Mesenchymal stem cell (in vitro differentiated cells and primary cell): ENCODE measurements at regions not wholly inside any gene's neighbourhood (a gene's known extent, or its start where the extent isn't known, plus 50 kb on each side); places are given as distances from the start of the nearest gene placed in this dataset.

Experiments used
- DNase-seq: peaks from one replicate; pipeline ENCODE4 v3.0.0-alpha.2; 2013
- H2AFZ ChIP-seq: one replicate; pipeline ENCODE4 v1.6.1; 2013; ENCODE audit warnings: low read depth, mild to moderate bottlenecking, control low read depth, inconsistent platforms, low read length, moderate library complexity
- H2AK5ac ChIP-seq: 2 replicates; pipeline ENCODE4 v1.6.1; 2013; ENCODE audit warnings: low read length, moderate library complexity, mild to moderate bottlenecking, inconsistent platforms; ENCODE audit not compliant: severe bottlenecking
- H2BK120ac ChIP-seq: one replicate; pipeline ENCODE4 v1.6.1; 2013; ENCODE audit warnings: low read depth, mild to moderate bottlenecking, inconsistent platforms, low read length, moderate library complexity
- H2BK12ac ChIP-seq, 2 experiments: one replicate each; pipeline ENCODE4 v1.6.1; 2013; ENCODE audit warnings: inconsistent platforms in 2 of 2, low read length in 2 of 2, mild to moderate bottlenecking in 2 of 2, moderate library complexity in 2 of 2, control low read depth in 1 of 2
- H2BK15ac ChIP-seq: one replicate; pipeline ENCODE4 v1.6.1; 2013; ENCODE audit warnings: mild to moderate bottlenecking, low read depth, inconsistent platforms; ENCODE audit not compliant: poor library complexity, severe bottlenecking
- H2BK5ac ChIP-seq: 2 replicates; pipeline ENCODE4 v1.6.1; 2013; ENCODE audit warnings: low read depth, mild to moderate bottlenecking, low read length, control low read depth, inconsistent platforms; ENCODE audit not compliant: poor library complexity, severe bottlenecking
- H3K14ac ChIP-seq, 2 experiments: one replicate each; pipeline ENCODE4 v1.6.1; 2013; ENCODE audit warnings: inconsistent platforms in 2 of 2, low read length in 2 of 2, control low read depth in 1 of 2, mild to moderate bottlenecking in 1 of 2, moderate library complexity in 1 of 2
- H3K18ac ChIP-seq, 2 experiments: one replicate each; pipeline ENCODE4 v1.6.1; 2013; ENCODE audit warnings: inconsistent platforms in 2 of 2, low read length in 2 of 2, control low read depth in 1 of 2, low read depth in 1 of 2, mild to moderate bottlenecking in 1 of 2
- H3K23ac ChIP-seq, 2 experiments: one replicate each; pipeline ENCODE4 v1.6.1; 2013; ENCODE audit warnings: inconsistent platforms in 2 of 2, low read length in 2 of 2, mild to moderate bottlenecking in 2 of 2, moderate library complexity in 2 of 2, control low read depth in 1 of 2
- H3K27ac ChIP-seq: 2 replicates; pipeline ENCODE4 v1.5.1; 2013; ENCODE audit warnings: mild to moderate bottlenecking, moderate library complexity, low read length, control low read depth, inconsistent platforms; ENCODE audit not compliant: poor library complexity, severe bottlenecking
- H3K27me3 ChIP-seq, 2 experiments: 2 replicates each; pipeline versions ENCODE4 v1.6.1 to v1.7.0; 2013; ENCODE audit warnings: low read length in 2 of 2, mild to moderate bottlenecking in 2 of 2, moderate library complexity in 2 of 2, control low read depth in 1 of 2, inconsistent platforms in 1 of 2; ENCODE audit not compliant: control insufficient read depth in 1 of 2, insufficient read depth in 1 of 2
- H3K36me3 ChIP-seq, 2 experiments: 2 replicates each; pipeline versions ENCODE4 v1.6.1 to v1.7.0; 2013; ENCODE audit warnings: low read length in 2 of 2, control low read depth in 1 of 2, inconsistent platforms in 1 of 2, low read depth in 1 of 2, mild to moderate bottlenecking in 1 of 2; ENCODE audit not compliant: insufficient read depth in 2 of 2, control insufficient read depth in 1 of 2
- H3K4ac ChIP-seq, 2 experiments: one replicate each; pipeline ENCODE4 v1.6.1; 2013; ENCODE audit warnings: inconsistent platforms in 2 of 2, low read length in 2 of 2, mild to moderate bottlenecking in 2 of 2, moderate library complexity in 2 of 2, control low read depth in 1 of 2, low read depth in 1 of 2
- H3K4me1 ChIP-seq: 2 replicates; pipeline ENCODE4 v1.6.1; 2013; ENCODE audit warnings: low read depth, low read length, control low read depth; ENCODE audit not compliant: control insufficient read depth, insufficient read depth
- H3K4me2 ChIP-seq: 2 replicates; pipeline ENCODE4 v1.6.1; 2013; ENCODE audit warnings: low read length, mild to moderate bottlenecking, inconsistent platforms; ENCODE audit not compliant: poor library complexity, severe bottlenecking
- H3K4me3 ChIP-seq, 2 experiments: 2 replicates each; pipeline versions ENCODE4 v1.5.1 to v1.7.0; 2013; ENCODE audit warnings: low read length in 2 of 2, mild to moderate bottlenecking in 2 of 2, control low read depth in 1 of 2, low read depth in 1 of 2; ENCODE audit not compliant: insufficient read depth in 1 of 2
- H3K79me1 ChIP-seq: replicated peaks from 2 replicates; pipeline ENCODE4 v1.6.1; 2013; ENCODE audit warnings: mild to moderate bottlenecking, control low read depth, low read length, inconsistent platforms; ENCODE audit not compliant: poor library complexity, severe bottlenecking
- H3K9ac ChIP-seq: 2 replicates; pipeline ENCODE4 v1.7.0; 2013; ENCODE audit warnings: mild to moderate bottlenecking, low read length, moderate library complexity
- H3K9me3 ChIP-seq: 2 replicates; pipeline ENCODE4 v1.7.0; 2013; ENCODE audit warnings: mild to moderate bottlenecking, low read length; ENCODE audit not compliant: control insufficient read depth
- H4K8ac ChIP-seq: one replicate; pipeline ENCODE4 v1.6.1; 2013; ENCODE audit warnings: inconsistent platforms, mild to moderate bottlenecking, low read length, moderate library complexity
- H4K91ac ChIP-seq: one replicate; pipeline ENCODE4 v1.6.1; 2013; ENCODE audit warnings: mild to moderate bottlenecking, low read length, inconsistent platforms
- WGBS: methylation state at CpG from one replicate; pipeline ENCODE4 v1.1.7; 2013; ENCODE audit warnings: mixed read lengths; 5-methylcytosine and 5-hydroxymethylcytosine counted together

DNA sequence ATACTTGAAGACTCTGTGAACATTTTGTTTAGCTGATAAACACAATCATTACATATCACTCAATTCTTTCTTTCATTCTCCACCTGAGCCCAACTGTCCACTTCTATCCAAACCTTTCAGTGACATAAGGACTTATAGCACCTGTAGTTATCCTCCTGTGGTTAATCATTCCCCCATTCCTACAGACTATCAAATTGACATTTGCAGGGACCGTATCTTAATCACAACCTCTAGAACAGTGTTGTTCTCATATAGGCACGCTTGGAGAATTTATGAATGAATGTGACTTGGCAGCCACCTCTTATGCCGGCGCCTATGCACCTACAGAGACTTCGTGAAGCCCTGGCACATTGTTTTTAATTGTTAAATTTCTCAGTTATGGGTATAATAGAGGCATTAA, 83.9 kb upstream of the CXADR start:
- no peaks in the 10 kb centered on the region for H3K9me3 ChIP-seq
- WGBS, result 92% methylated on average over 4 of the region's 5 CpGs
- H2AFZ ChIP-seq, result no peak overlapping the region
- H3K14ac ChIP-seq, result no peak overlapping the region
- H3K4me3 ChIP-seq, result no peak overlapping the region
- peaks cover 0 to 7% of the 10 kb centered on the region in 2 experiments for H3K27me3 ChIP-seq
- H2BK15ac ChIP-seq, result no peak overlapping the region
- no peak overlapping the region for H2BK120ac ChIP-seq
- H3K27ac ChIP-seq, result no peak overlapping the region
- H4K91ac ChIP-seq, result no peak overlapping the region
- no peak overlapping the region for H3K9ac ChIP-seq
- peaks cover 3% of the 10 kb centered on the region for H3K4me1 ChIP-seq
- no peak overlapping the region for H2BK12ac ChIP-seq
- no peak overlapping the region for H2BK5ac ChIP-seq
- no peaks in the 10 kb centered on the region for H3K36me3 ChIP-seq
- no peak overlapping the region for H3K4me2 ChIP-seq
- H3K4ac ChIP-seq, result no peak overlapping the region
- no peak overlapping the region for H3K23ac ChIP-seq
- H4K8ac ChIP-seq, result no peak overlapping the region
- H3K79me1 ChIP-seq, result no peaks in the 10 kb centered on the region
- H3K18ac ChIP-seq, result no peak overlapping the region
- no peak for DNase-seq
- H2AK5ac ChIP-seq, result no peak overlapping the region

DNA sequence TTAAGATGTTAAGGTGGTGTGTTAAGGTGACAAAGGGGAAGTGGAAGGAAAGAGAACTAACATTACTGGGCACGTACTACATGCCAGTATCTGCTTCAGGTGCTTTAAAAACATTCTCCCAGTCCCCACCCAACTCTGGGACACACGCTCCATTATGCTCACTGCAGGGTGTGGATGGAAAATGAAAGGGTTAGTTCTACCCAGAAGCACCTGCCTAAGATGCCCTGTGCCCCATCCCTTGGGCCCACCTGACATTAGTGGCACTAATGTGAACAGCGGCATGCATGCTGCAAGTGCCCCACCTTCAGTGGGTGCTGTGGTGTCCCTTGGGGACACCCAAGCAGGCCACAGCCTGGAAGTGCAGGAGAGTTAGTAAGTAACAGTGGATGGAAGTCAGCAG, 82.9 kb upstream of the CXADR start:
- H3K4ac ChIP-seq, result no peak overlapping the region
- H3K27ac ChIP-seq, result no peak overlapping the region
- H4K91ac ChIP-seq, result no peak overlapping the region
- no peak overlapping the region for H3K9ac ChIP-seq
- no peak overlapping the region for H3K18ac ChIP-seq
- H3K79me1 ChIP-seq, result no peaks in the 10 kb centered on the region
- no peak overlapping the region for H2BK120ac ChIP-seq
- H2AFZ ChIP-seq, result no peak overlapping the region
- no peak overlapping the region for H2BK15ac ChIP-seq
- H3K23ac ChIP-seq, result no peak overlapping the region
- H3K4me3 ChIP-seq, result no peak overlapping the region
- no peaks in the 10 kb centered on the region for H3K36me3 ChIP-seq
- 94% methylated on average over 3 of the region's 3 CpGs for WGBS
- H4K8ac ChIP-seq, result no peak overlapping the region
- no peak overlapping the region for H3K14ac ChIP-seq
- no peak overlapping the region for H2BK5ac ChIP-seq
- no peak overlapping the region for H2BK12ac ChIP-seq
- no peak overlapping the region for H2AK5ac ChIP-seq
- no peak for DNase-seq
- H3K4me2 ChIP-seq, result no peak overlapping the region
- peaks cover 3% of the 10 kb centered on the region for H3K4me1 ChIP-seq
- H3K27me3 ChIP-seq, result peaks cover 0 to 7% of the 10 kb centered on the region in 2 experiments
- no peaks in the 10 kb centered on the region for H3K9me3 ChIP-seq

DNA sequence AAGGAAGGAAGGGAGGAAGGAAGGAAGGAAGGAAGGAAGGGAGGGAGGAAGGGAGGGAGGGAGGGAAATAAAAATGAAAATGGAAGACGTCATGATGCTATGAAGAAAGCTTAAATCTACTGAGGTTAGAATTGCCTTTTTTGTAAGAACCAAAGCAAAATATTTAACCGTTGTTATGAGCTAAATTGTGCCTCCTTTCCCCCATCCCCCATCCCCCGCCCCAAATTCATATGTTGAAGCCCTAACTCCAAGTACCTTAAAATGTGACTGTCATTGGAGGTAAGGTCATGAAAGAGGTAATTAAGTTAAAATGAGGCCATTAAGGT, 80.1 kb upstream of the CXADR start:
- no peak overlapping the region for H3K4me2 ChIP-seq
- no peak overlapping the region for H2BK12ac ChIP-seq
- no peak overlapping the region for H4K91ac ChIP-seq
- no peaks in the 10 kb centered on the region for H3K9me3 ChIP-seq
- no peak overlapping the region for H3K14ac ChIP-seq
- no peak overlapping the region for H3K9ac ChIP-seq
- no peak overlapping the region for H4K8ac ChIP-seq
- no peak overlapping the region for H2AK5ac ChIP-seq
- H2BK15ac ChIP-seq, result no peak overlapping the region
- no peak overlapping the region for H2BK120ac ChIP-seq
- H3K4me3 ChIP-seq, result no peak overlapping the region
- H2AFZ ChIP-seq, result no peak overlapping the region
- no peaks in the 10 kb centered on the region for H3K36me3 ChIP-seq
- no peak overlapping the region for H2BK5ac ChIP-seq
- H3K23ac ChIP-seq, result no peak overlapping the region
- H3K79me1 ChIP-seq, result no peaks in the 10 kb centered on the region
- no CpG with 5 or more reads among the region's 3 CpGs for WGBS
- peaks cover 3% of the 10 kb centered on the region for H3K4me1 ChIP-seq
- H3K4ac ChIP-seq, result no peak overlapping the region
- peaks cover 0 to 12% of the 10 kb centered on the region in 2 experiments for H3K27me3 ChIP-seq
- no peak overlapping the region for H3K18ac ChIP-seq
- DNase-seq, result no peak
- H3K27ac ChIP-seq, result no peak overlapping the region

DNA sequence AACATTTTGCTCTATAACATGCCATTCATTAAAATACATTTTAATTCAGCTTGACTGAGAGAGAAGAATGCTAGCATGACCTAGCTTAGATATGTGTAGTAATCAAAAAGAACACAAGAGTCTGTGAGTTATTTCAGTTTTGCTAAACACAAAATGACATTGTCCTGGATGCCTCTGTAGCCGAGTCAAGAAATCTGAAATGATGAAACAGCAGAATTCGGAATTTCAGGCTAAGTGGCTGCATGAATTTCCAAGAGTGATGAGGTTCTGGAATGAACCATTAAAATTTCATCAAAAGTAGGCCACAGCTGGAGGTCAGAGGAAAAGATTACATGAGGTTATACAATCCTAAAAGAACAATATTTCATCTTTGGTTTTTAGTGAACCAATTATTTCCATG, 79.1 kb upstream of the CXADR start:
- no peak overlapping the region for H2AFZ ChIP-seq
- H3K27ac ChIP-seq, result no peak overlapping the region
- H3K18ac ChIP-seq, result no peak overlapping the region
- no peak overlapping the region for H3K4me2 ChIP-seq
- no peaks in the 10 kb centered on the region for H3K36me3 ChIP-seq
- no peak overlapping the region for H2AK5ac ChIP-seq
- no peak overlapping the region for H2BK120ac ChIP-seq
- no peak overlapping the region for H3K14ac ChIP-seq
- 87% methylated on average over 2 of the region's 2 CpGs for WGBS
- H2BK5ac ChIP-seq, result no peak overlapping the region
- H4K91ac ChIP-seq, result no peak overlapping the region
- H2BK15ac ChIP-seq, result no peak overlapping the region
- H3K27me3 ChIP-seq, result peaks cover 0 to 12% of the 10 kb centered on the region in 2 experiments
- H3K9ac ChIP-seq, result no peak overlapping the region
- H3K4me3 ChIP-seq, result no peak overlapping the region
- H3K23ac ChIP-seq, result no peak overlapping the region
- H2BK12ac ChIP-seq, result no peak overlapping the region
- H3K79me1 ChIP-seq, result no peaks in the 10 kb centered on the region
- DNase-seq, result no peak
- H3K9me3 ChIP-seq, result no peaks in the 10 kb centered on the region
- H3K4ac ChIP-seq, result no peak overlapping the region
- H4K8ac ChIP-seq, result no peak overlapping the region
- peaks cover 1% of the 10 kb centered on the region for H3K4me1 ChIP-seq
